ENCODE measurements at regions not wholly inside any gene's neighbourhood (a gene's known extent, or its start where the extent isn't known, plus 50 kb on each side); places are given as distances from the start of the nearest gene placed in this dataset.

DNA sequence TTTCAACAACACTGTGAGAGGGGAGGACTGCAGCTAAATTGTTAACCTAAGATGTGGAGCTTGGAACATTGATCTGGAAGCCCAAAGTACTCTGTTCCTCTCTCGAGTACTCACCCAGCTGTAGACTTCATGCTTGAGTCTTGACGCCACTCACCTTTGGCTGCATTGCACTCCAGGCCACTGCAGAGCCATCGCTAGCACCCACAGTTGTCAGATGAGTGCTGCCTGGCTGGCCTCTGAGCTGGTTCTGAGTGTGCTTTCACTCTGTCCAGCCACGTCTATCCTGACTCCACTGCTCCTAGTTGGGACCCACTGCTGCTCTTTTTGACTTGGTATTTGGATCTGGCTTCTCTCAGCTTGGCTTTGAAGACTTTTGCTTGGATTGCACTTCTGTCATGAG, 552.1 kb downstream of the DCDC2C start:
- H3K27me3 ChIP-seq (ENCODE audit: insufficient read depth, low read depth) = no peaks in the 10 kb centered on the region
- no peak overlapping the region for H3K27ac ChIP-seq
- H3K9me2 ChIP-seq (ENCODE audit: insufficient read depth) = no peaks in the 10 kb centered on the region
- intact Hi-C loops (cut with micrococcal nuclease; ENCODE audit: unreplicated experiment) = no loop called here
- H3K79me2 ChIP-seq (ENCODE audit: low read depth) = no peaks in the 10 kb centered on the region
- ChIA-PET POLR2A (ENCODE audit: unreplicated experiment) (no interaction called here), CTCF (no interaction called here)
- no peak overlapping the region for H2AFZ ChIP-seq
- no TSS peak for BruUV-seq (replicated peaks)
- no peak overlapping the region for H3K4me2 ChIP-seq
- no peak for DNase-seq
- H3K4me3 ChIP-seq = no peak overlapping the region
- no peaks in the 10 kb centered on the region for H3K9me3 ChIP-seq (ENCODE audit: insufficient read depth, low read depth)
- H3F3A ChIP-seq (ENCODE audit: insufficient read depth, low read depth) = no peaks in the 10 kb centered on the region
- H4K20me1 ChIP-seq (ENCODE audit: insufficient read depth) = no peaks in the 10 kb centered on the region
- no peaks in the 10 kb centered on the region for H3K36me3 ChIP-seq (ENCODE audit: low read depth)
- TF ChIP-seq EZH2 (IDR thresholded peaks at IDR 0.05; ENCODE audit: low read depth) = no peak
- TF ChIP-seq, protein P1, sequence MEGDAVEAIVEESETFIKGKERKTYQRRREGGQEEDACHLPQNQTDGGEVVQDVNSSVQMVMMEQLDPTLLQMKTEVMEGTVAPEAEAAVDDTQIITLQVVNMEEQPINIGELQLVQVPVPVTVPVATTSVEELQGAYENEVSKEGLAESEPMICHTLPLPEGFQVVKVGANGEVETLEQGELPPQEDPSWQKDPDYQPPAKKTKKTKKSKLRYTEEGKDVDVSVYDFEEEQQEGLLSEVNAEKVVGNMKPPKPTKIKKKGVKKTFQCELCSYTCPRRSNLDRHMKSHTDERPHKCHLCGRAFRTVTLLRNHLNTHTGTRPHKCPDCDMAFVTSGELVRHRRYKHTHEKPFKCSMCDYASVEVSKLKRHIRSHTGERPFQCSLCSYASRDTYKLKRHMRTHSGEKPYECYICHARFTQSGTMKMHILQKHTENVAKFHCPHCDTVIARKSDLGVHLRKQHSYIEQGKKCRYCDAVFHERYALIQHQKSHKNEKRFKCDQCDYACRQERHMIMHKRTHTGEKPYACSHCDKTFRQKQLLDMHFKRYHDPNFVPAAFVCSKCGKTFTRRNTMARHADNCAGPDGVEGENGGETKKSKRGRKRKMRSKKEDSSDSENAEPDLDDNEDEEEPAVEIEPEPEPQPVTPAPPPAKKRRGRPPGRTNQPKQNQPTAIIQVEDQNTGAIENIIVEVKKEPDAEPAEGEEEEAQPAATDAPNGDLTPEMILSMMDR (conservative IDR thresholded peaks at IDR 0.05) = no peak
- H3K4me1 ChIP-seq (replicated peaks; ENCODE audit: insufficient read depth) = no peaks in the 10 kb centered on the region

DNA sequence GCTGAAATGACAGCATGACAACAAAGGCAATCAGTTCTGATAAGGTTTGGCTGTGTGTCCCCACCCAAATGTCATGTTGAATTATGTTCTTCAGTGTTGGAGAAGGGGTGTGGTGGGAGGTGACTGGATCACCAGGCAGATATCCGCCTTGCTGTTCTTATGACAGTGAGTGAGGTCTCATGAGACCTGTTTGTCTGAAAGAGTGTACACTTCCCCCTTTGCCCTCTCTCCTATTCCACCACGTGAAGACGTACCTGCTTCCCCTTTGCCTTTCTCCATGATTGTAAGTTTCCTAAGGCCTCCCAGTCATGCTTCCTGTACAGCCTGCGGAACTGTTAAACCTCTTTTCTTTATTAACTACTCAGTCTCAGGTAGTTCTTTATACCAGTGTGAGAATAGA, 553.0 kb downstream of the DCDC2C start:
- Histone ChIP-seq H3K4me2 (no peak overlapping the region), H3K9me2 (ENCODE audit: insufficient read depth) (no peaks in the 10 kb centered on the region), H3K27me3 (ENCODE audit: insufficient read depth, low read depth) (no peaks in the 10 kb centered on the region), H3K9me3 (ENCODE audit: insufficient read depth, low read depth) (no peaks in the 10 kb centered on the region), H3K4me1 (replicated peaks; ENCODE audit: insufficient read depth) (no peaks in the 10 kb centered on the region), H3F3A (ENCODE audit: insufficient read depth, low read depth) (no peaks in the 10 kb centered on the region), H4K20me1 (ENCODE audit: insufficient read depth) (no peaks in the 10 kb centered on the region), H2AFZ (no peak overlapping the region), H3K79me2 (ENCODE audit: low read depth) (no peaks in the 10 kb centered on the region), H3K36me3 (ENCODE audit: low read depth) (no peaks in the 10 kb centered on the region), H3K27ac (no peak overlapping the region), H3K4me3 (no peak overlapping the region)
- no TSS peak for BruUV-seq (replicated peaks)
- no peak for DNase-seq
- CTCF ChIA-PET = no interaction called here
- POLR2A ChIA-PET (ENCODE audit: unreplicated experiment) = no interaction called here
- intact Hi-C loops (cut with micrococcal nuclease; ENCODE audit: unreplicated experiment) = no loop called here
- TF ChIP-seq EZH2 (IDR thresholded peaks at IDR 0.05; ENCODE audit: low read depth) = no peak
- TF ChIP-seq, protein P1 (conservative IDR thresholded peaks at IDR 0.05) = no peak

DNA sequence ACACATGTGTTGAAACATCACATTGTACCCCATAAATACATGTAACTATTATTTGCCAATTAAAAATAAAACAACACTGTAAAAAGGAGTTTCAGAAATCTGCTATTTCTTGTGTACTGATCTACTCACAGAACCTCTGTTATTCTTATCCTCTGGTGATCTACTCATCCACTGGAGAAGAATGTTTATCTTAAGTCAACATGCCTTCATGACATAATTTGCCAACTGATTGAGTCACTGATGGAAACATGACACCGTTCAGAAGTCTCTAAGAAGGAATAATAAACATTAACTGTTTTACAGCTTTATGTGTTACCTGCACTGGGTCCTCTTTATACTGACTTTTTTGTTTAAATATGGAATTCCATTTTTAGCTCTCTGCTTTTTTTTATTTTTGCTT, 555.2 kb downstream of the DCDC2C start:
- Histone ChIP-seq H3K79me2 (ENCODE audit: low read depth) (no peaks in the 10 kb centered on the region), H3K27ac (no peak overlapping the region), H4K20me1 (ENCODE audit: insufficient read depth) (no peaks in the 10 kb centered on the region), H3K4me3 (no peak overlapping the region), H3K4me2 (no peak overlapping the region), H3K9me3 (ENCODE audit: insufficient read depth, low read depth) (no peaks in the 10 kb centered on the region), H2AFZ (no peak overlapping the region), H3F3A (ENCODE audit: insufficient read depth, low read depth) (no peaks in the 10 kb centered on the region), H3K9me2 (ENCODE audit: insufficient read depth) (no peaks in the 10 kb centered on the region), H3K27me3 (ENCODE audit: insufficient read depth, low read depth) (no peaks in the 10 kb centered on the region), H3K4me1 (replicated peaks; ENCODE audit: insufficient read depth) (no peaks in the 10 kb centered on the region), H3K36me3 (ENCODE audit: low read depth) (no peaks in the 10 kb centered on the region)
- ChIA-PET CTCF (no interaction called here), POLR2A (ENCODE audit: unreplicated experiment) (no interaction called here)
- DNase-seq = peak in 1 of 2 experiments; percentile 38
- intact Hi-C loops (cut with micrococcal nuclease; ENCODE audit: unreplicated experiment) = no loop called here
- BruUV-seq (replicated peaks) = no TSS peak
- TF ChIP-seq, protein P1 (conservative IDR thresholded peaks at IDR 0.05) = no peak
- no peak for TF ChIP-seq EZH2 (IDR thresholded peaks at IDR 0.05; ENCODE audit: low read depth)
